ENCODE measurements at regions not wholly inside any gene's neighbourhood (a gene's known extent, or its start where the extent isn't known, plus 50 kb on each side); places are given as distances from the start of the nearest gene placed in this dataset.

- TF ChIP-seq CTCF (conservative IDR thresholded peaks at IDR 0.05; ENCODE audit: low read depth in 2 of 2) (no peak), POLR2AphosphoS5 (IDR thresholded peaks at IDR 0.05; ENCODE audit: low read depth) (no peak), EZH2phosphoT487 (IDR thresholded peaks at IDR 0.05; ENCODE audit: unreplicated experiment) (no peak), EZH2 (IDR thresholded peaks at IDR 0.05; ENCODE audit: low read depth, unreplicated experiment) (no peak), NANOG (IDR thresholded peaks at IDR 0.05; ENCODE audit: borderline replicate concordance) (no peak), CREB1 (CRISPR knock-in tag; IDR thresholded peaks at IDR 0.05; ENCODE audit: low read depth) (no peak), REST (IDR thresholded peaks at IDR 0.05; ENCODE audit: unreplicated experiment) (no peak), ZNF114 (CRISPR knock-in tag; IDR thresholded peaks at IDR 0.05) (no peak), STAT1 (IDR thresholded peaks at IDR 0.05; ENCODE audit: unreplicated experiment) (no peak), ZNF331 (CRISPR knock-in tag; IDR thresholded peaks at IDR 0.05; ENCODE audit: low read depth) (no peak)
Observed at GRCh38 chr7:63080406-63080805, 918.2 kb upstream of the ZNF722 start.
